ENCODE measurements at regions not wholly inside any gene's neighbourhood (a gene's known extent, or its start where the extent isn't known, plus 50 kb on each side); places are given as distances from the start of the nearest gene placed in this dataset.
A peak's percentile ranks its signal among the peaks of the same experiment; 100 is the strongest.

- no peaks in the 10 kb centered on the region for H3K36me3 ChIP-seq (replicated peaks)
- no peak overlapping the region for H3K4me3 ChIP-seq (ENCODE audit: low read depth, low read length)
- in situ Hi-C loops (cut with HindIII; ENCODE audit: low pct_ligation_motif_present, low sequenced_read_pairs), result no loop called here
- no peak for TF ChIP-seq CTCF (IDR thresholded peaks at IDR 0.05; ENCODE audit: low read depth, low read length, missing control alignments)
- no peak for DNase-seq
- H3K27ac ChIP-seq, result no peak overlapping the region
- no peaks in the 10 kb centered on the region for H3K27me3 ChIP-seq (replicated peaks)
Measured at GRCh38 chr17:15177343-15177742, 87.8 kb downstream of the PMP22 start.

- Histone ChIP-seq H3K4me3 (ENCODE audit: low read depth, low read length) (no peak overlapping the region), H3K27me3 (replicated peaks) (no peaks in the 10 kb centered on the region), H3K27ac (no peak overlapping the region), H3K36me3 (replicated peaks) (no peaks in the 10 kb centered on the region)
- no peak for DNase-seq
- in situ Hi-C loops (cut with HindIII; ENCODE audit: low pct_ligation_motif_present, low sequenced_read_pairs), result no loop called here
- TF ChIP-seq CTCF (IDR thresholded peaks at IDR 0.05; ENCODE audit: low read depth, low read length, missing control alignments), result no peak
Measured at GRCh38 chr17:15175356-15175755, 89.8 kb downstream of the PMP22 start.

GRCh38 chr17:15171167-15172047 lies 93.7 kb downstream of the PMP22 start:
- peak; percentile 97 for TF ChIP-seq CTCF (IDR thresholded peaks at IDR 0.05; ENCODE audit: low read depth, low read length, missing control alignments)
- Histone ChIP-seq H3K36me3 (replicated peaks) (no peaks in the 10 kb centered on the region), H3K27me3 (replicated peaks) (no peaks in the 10 kb centered on the region), H3K27ac (no peak overlapping the region), H3K4me3 (ENCODE audit: low read depth, low read length) (no peak overlapping the region)
- peak; percentile 66 for DNase-seq
- in situ Hi-C loops (cut with HindIII; ENCODE audit: low pct_ligation_motif_present, low sequenced_read_pairs), result no loop called here

GRCh38 chr17:15169676-15170075 lies 95.5 kb downstream of the PMP22 start:
- Histone ChIP-seq H3K4me3 (ENCODE audit: low read depth, low read length) (no peak overlapping the region), H3K36me3 (replicated peaks) (no peaks in the 10 kb centered on the region), H3K27me3 (replicated peaks) (no peaks in the 10 kb centered on the region), H3K27ac (no peak overlapping the region)
- TF ChIP-seq CTCF (IDR thresholded peaks at IDR 0.05; ENCODE audit: low read depth, low read length, missing control alignments), result no peak
- no peak for DNase-seq
- in situ Hi-C loops (cut with HindIII; ENCODE audit: low pct_ligation_motif_present, low sequenced_read_pairs), result no loop called here

GRCh38 chr17:15168379-15168778 lies 96.7 kb downstream of the PMP22 start:
- H3K36me3 ChIP-seq (replicated peaks), result no peaks in the 10 kb centered on the region
- no peaks in the 10 kb centered on the region for H3K27me3 ChIP-seq (replicated peaks)
- H3K4me3 ChIP-seq (ENCODE audit: low read depth, low read length), result no peak overlapping the region
- TF ChIP-seq CTCF (IDR thresholded peaks at IDR 0.05; ENCODE audit: low read depth, low read length, missing control alignments), result no peak
- in situ Hi-C loops (cut with HindIII; ENCODE audit: low pct_ligation_motif_present, low sequenced_read_pairs), result no loop called here
- H3K27ac ChIP-seq, result no peak overlapping the region
- DNase-seq, result no peak

- in situ Hi-C loops (cut with HindIII; ENCODE audit: low pct_ligation_motif_present, low sequenced_read_pairs), result no loop called here
Measured at GRCh38 chr17:15161395-15161794, 103.7 kb downstream of the PMP22 start.

More at GRCh38 chr17:15161395-15161794, 103.7 kb downstream of the PMP22 start:
- no peaks in the 10 kb centered on the region for H3K36me3 ChIP-seq (replicated peaks)
- no peak for DNase-seq
- H3K27me3 ChIP-seq (replicated peaks), result no peaks in the 10 kb centered on the region
- TF ChIP-seq CTCF (IDR thresholded peaks at IDR 0.05; ENCODE audit: low read depth, low read length, missing control alignments), result no peak
- H3K4me3 ChIP-seq (ENCODE audit: low read depth, low read length), result no peak overlapping the region
- H3K27ac ChIP-seq, result no peak overlapping the region
